Fibroblast of villous mesenchyme (primary cell): ENCODE measurements at regions not wholly inside any gene's neighbourhood (a gene's known extent, or its start where the extent isn't known, plus 50 kb on each side); places are given as distances from the start of the nearest gene placed in this dataset.

Experiments
- DNase-seq: peaks from one replicate; pipeline ENCODE4 v3.0.0-alpha.2; 2010; ENCODE audit warnings: low read depth
- H3K4me3 ChIP-seq: 2 replicates; pipeline ENCODE4 v1.5.1; 2011; ENCODE audit warnings: low read depth, mild to moderate bottlenecking, low read length
- CTCF ChIP-seq: IDR thresholded peaks from 2 replicates; pipeline ENCODE4 v1.5.1; 2012; ENCODE audit warnings: low read depth, mild to moderate bottlenecking, low read length; ENCODE audit not compliant: insufficient read depth

GRCh38 chr5:166758151-166758550, 1533.3 kb upstream of the WWC1 start:
- no peak overlapping the region for H3K4me3 ChIP-seq
- no peak for TF ChIP-seq CTCF
- DNase-seq = peak; percentile 67

- no peak for DNase-seq
- TF ChIP-seq CTCF = no peak
- no peak overlapping the region for H3K4me3 ChIP-seq
Observed at GRCh38 chr5:166767858-166768257, 1523.6 kb upstream of the WWC1 start.

GRCh38 chr5:166768536-166768935, 1522.9 kb upstream of the WWC1 start:
- peak; percentile 29 for DNase-seq
- TF ChIP-seq CTCF = no peak

GRCh38 chr5:166772770-166773169, 1518.7 kb upstream of the WWC1 start:
- H3K4me3 ChIP-seq = no peak overlapping the region
- DNase-seq = peak; percentile 73
- no peak for TF ChIP-seq CTCF

More at GRCh38 chr5:166768536-166768935, 1522.9 kb upstream of the WWC1 start:
- H3K4me3 ChIP-seq = no peak overlapping the region

GRCh38 chr5:166781737-166782136, 1509.7 kb upstream of the WWC1 start:
- no peak for DNase-seq
- no peak overlapping the region for H3K4me3 ChIP-seq
- no peak for TF ChIP-seq CTCF

GRCh38 chr5:166784545-166785078, 1506.8 kb upstream of the WWC1 start:
- H3K4me3 ChIP-seq = no peak overlapping the region
- no peak for DNase-seq
- TF ChIP-seq CTCF = no peak

- no peak for TF ChIP-seq CTCF
- no peak for DNase-seq
- H3K4me3 ChIP-seq = no peak overlapping the region
Observed at GRCh38 chr5:166786178-166786577, 1505.3 kb upstream of the WWC1 start.
